HG03354 (cell line): ENCODE measurements at regions not wholly inside any gene's neighbourhood (a gene's known extent, or its start where the extent isn't known, plus 50 kb on each side); places are given as distances from the start of the nearest gene placed in this dataset.

ENCODE experiments used
- ATAC-seq: cut with Tn5 transposase; IDR thresholded peaks from one replicate; pipeline ENCODE4 v1.9.1; 2021; ENCODE audit warnings: mild to moderate bottlenecking; ENCODE audit not compliant: unreplicated experiment, poor library complexity, severe bottlenecking

- no peak for ATAC-seq
These were observed 51.9 kb upstream of the TMEM163 start for GRCh38 chr2:134770702-134771101.

GRCh38 chr2:134771313-134771801 is 52.6 kb upstream of the TMEM163 start:
- no peak for ATAC-seq

- ATAC-seq: no peak
These were observed 53.8 kb upstream of the TMEM163 start for GRCh38 chr2:134772493-134773169.

- no peak for ATAC-seq
These were observed 54.5 kb upstream of the TMEM163 start for GRCh38 chr2:134773335-134773734.

- ATAC-seq: no peak
These were observed 55.3 kb upstream of the TMEM163 start for GRCh38 chr2:134773759-134774742.

- no peak for ATAC-seq
These were observed 56.2 kb upstream of the TMEM163 start for GRCh38 chr2:134774786-134775641.

- ATAC-seq: no peak
These were observed 58.0 kb upstream of the TMEM163 start for GRCh38 chr2:134776836-134777235.

- ATAC-seq: no peak
These were observed 58.8 kb upstream of the TMEM163 start for GRCh38 chr2:134777593-134777992.

- no peak for ATAC-seq
These were observed 59.6 kb upstream of the TMEM163 start for GRCh38 chr2:134778372-134778771.

- ATAC-seq: no peak
These were observed 57.4 kb upstream of the ACMSD start for GRCh38 chr2:134780972-134781371.

GRCh38 chr2:134782107-134782506 is 56.3 kb upstream of the ACMSD start:
- ATAC-seq: no peak

- ATAC-seq: peak; percentile 90
These were observed 55.6 kb upstream of the ACMSD start for GRCh38 chr2:134782792-134783191.

- ATAC-seq: no peak
These were observed 54.5 kb upstream of the ACMSD start for GRCh38 chr2:134783912-134784311.

GRCh38 chr2:134785659-134786430 is 52.6 kb upstream of the ACMSD start:
- ATAC-seq: no peak

GRCh38 chr2:134788417-134788816 is 50.0 kb upstream of the ACMSD start:
- ATAC-seq: no peak
